ENCODE measurements at regions not wholly inside any gene's neighbourhood (a gene's known extent, or its start where the extent isn't known, plus 50 kb on each side); places are given as distances from the start of the nearest gene placed in this dataset.

DNA sequence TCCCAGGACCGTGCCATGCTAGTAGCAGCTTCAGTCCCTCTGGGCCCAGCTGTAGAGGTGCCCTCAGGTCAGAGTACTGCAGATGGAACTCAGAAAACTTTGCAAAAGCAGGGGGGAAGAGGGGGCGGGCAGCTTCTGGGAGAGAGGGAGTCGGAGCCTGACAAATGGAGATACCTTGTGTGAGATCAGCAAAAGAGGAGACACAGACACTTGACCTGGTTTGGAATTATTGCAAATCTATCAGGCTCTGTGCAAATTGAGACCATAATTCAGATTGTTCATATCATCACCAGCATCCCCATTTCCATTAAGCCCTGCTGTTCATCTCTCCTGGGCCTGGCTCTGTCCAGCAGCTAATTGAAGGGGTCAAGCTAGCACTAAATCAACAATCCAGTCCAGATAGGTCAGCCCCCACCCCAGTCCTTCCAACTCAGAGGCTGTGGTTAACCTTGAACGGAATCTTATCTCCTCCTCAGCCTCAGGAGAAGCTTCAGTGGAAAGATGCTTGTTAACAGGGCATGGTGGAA, 292.6 kb upstream of the PLET1 start:
- no peak for ATAC-seq
- DNase-seq (ENCODE audit: missing footprints) = no peak
- intact Hi-C loops (cut with DNase I) = no loop called here

DNA sequence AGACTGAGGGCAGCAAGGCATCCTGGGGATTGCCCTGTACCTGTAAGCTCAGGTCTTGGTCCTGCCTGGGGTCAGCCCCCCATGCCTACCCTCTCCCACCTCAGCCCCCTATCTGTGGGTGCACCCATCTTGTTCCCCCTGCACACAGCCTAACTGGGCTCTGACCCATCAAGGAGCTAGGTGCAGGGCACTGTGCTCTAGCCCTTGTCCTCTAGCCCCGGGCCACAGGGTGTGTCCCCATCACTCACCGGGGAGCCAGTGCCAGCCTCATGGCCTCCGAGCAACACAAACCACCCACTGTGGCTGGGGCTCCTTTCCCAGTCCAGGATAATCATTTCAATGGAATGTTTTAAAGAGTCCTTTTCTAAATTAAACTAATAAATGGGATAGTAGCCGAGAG, 293.9 kb upstream of the PLET1 start:
- DNase-seq (ENCODE audit: missing footprints) (no peak), ATAC-seq (no peak)
- intact Hi-C loops (cut with DNase I) = no loop called here

DNA sequence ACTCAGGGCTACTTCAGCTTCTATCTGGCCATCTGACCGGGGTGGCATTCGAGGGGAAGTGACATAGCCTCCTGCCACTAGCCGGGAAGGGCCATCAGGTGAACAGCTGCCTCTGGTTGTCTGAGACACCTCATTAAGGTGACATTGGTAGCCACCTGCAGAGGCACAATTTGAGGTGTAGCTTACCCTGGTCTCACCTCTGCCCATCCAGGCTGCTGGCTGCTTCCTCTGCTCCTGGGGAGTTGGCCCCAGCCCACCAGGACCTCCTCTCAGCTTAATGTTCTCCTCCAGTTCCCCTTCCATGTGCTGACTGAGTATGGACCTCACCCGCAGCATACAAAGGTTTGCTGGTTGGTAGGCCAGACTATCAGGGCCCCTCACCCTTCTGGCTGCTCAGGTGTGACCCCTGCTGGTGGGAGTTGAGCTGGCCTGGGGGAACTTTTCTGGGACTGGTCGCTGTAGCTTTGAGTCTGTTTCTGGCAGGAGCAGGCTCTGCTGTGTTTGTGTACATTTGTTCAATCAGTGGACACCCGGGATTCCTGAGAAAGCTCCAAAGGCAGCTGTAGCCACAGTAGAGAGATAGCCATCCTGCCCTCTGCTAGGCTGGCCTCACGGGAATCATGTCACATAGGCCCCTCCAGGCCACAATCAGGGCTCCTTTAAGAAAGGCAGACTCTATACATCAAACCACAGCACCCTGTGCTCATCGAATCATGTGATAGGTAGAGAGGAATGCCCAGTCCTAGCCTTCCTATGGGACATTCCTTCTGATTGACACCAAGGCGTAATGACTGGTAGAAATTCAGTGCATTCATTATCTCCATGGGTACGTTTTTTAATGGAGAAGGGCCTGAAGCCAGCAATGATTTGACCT, 295.1 kb upstream of the PLET1 start:
- intact Hi-C loops (cut with DNase I) = loop anchor here (1.0 kb wide), 1 partner anchor 266 kb away; no protein-coding TSS in a partner anchor
- DNase-seq (ENCODE audit: missing footprints) = peak; percentile 39
- ATAC-seq = peak; percentile 72

DNA sequence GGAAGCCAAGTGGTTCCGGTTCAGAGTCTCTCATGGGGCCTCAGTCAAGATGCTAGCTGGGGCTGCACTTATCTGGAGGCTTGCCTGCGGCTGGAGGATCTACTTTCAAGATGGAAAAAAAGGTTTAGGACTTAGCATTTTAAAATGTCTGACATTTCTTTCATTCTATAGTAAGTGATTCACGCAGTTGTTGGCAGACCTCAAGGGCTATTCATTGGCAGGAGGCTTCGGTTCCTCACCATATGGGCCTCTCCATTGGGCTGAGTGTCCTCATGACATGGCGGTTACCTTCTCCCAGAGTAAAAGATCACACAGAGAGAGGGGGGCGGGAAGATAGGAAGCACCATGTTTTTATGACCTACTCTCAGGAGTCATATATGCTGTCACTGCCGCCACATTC, 298.0 kb upstream of the PLET1 start:
- ATAC-seq (no peak), DNase-seq (ENCODE audit: missing footprints) (no peak)
- intact Hi-C loops (cut with DNase I) = no loop called here

DNA sequence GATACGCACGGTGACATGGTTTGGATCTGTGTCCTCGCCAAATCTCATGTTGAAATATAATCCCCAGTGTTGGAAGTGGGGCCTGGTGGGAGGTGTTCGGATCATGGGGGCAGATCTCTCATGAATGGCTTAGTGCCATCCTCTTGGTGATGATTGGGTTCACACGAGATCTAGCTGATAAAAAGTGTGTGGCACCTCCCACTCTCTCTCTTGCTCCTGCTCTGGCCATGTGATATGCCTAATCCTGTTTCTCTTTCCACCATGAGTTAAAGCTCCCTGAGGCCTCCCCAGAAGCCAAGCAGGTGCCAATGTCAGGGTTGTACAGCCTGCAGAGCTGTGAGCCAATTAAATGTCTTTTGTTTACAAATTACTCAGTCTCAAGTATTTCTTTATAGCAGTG, 303.1 kb upstream of the PLET1 start:
- ATAC-seq = peak; percentile 11
- intact Hi-C loops (cut with DNase I) = loop anchor here (1.0 kb wide), 1 partner anchor 273 kb away; no protein-coding TSS in a partner anchor
- no peak for DNase-seq (ENCODE audit: missing footprints)

DNA sequence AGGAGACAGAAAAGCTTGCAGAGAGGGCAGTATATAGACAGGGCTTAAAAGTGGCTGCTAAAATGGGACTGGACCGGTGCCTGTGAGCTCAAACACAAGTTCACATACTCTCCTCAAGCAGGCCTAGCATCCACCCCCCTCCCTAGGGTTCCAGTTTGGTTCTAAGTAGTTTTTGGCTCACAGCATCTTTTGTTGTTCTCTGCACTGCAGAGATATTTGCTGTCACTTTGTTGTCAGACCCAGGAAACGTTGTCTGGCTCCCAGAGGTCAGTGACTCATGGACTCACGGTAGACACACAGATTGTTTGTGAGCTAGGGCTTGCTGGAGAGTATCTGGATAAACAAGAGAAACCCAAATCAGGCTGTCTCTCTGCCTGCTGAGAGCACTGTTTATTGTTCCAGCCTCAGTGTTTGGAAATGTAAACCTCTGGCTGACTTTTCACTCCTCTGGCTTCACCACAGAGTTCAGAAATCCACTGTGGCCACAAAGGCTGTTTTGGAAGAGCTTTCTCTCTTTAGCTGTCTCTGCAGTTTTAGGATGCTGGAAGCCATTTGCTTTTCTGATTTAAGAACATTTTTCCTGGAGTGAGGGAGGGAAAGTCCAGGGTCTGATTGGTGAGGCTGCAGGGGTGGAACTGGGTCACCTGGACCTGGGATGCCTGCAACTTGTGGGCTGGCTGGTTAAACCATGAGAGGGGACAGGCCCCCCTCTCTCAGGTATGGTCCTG, 303.7 kb upstream of the PLET1 start:
- ATAC-seq (peak; percentile 89), DNase-seq (ENCODE audit: missing footprints) (peak; percentile 58)
- intact Hi-C loops (cut with DNase I) = loop anchor here (1.0 kb wide), 1 partner anchor 273 kb away; no protein-coding TSS in a partner anchor

DNA sequence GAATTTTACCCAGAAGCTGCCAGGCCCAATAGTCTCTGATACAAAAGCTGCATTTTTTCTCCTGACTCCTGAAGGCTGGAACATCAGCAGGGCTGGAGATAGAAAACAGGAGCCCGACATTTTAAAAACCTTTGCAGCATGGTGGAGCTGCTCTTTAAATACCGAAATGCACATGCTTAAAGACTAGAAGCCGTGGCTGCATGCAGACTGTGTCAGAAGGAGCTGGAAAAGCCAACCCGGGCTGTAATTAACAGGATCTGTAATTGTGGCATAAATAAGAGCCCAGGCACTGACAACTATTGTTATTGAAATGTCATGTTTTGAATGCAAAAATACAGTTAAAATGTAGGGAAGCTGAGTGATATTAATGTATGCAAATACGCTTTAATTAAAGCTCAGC, 304.9 kb upstream of the PLET1 start:
- intact Hi-C loops (cut with DNase I) = no loop called here
- DNase-seq (ENCODE audit: missing footprints) = no peak
- ATAC-seq = no peak

DNA sequence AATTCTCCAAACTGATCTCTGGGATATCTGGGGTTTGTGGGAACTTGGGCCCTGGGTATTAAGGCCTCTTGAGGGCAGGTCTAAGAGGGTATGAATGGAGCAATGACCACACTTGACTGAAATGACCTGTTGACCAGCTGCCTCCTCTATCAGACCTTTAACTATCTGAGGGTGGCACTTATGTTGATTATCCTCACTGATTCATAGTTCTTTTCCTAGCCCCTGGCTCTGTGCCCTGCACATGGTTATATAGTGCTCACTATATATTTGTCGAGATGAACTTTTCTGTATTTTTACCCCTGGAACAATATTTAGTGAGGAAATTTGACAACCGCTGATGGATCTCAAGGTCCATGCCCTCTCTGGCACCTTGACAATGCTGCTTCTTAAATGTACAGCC, 305.5 kb upstream of the PLET1 start:
- intact Hi-C loops (cut with DNase I) = no loop called here
- DNase-seq (ENCODE audit: missing footprints) = no peak
- ATAC-seq = no peak

DNA sequence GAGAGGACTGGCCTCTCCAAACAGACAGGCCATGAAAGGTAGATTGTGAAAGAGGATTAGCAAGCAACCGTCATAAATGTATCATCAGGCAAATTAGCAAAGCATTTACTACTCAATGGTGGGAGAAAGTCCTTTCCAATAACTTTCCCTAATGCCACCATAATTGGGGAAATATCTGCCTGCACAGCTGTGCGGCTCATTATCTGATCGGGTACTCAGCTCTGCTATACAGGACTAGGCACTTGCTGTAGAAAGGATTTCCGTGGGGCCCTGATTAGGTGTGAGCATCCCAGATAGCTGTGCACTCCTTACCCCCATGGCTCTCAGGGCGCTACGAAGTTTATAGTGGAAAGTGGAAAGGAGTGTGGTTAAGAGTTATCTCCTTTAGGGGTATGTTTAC, 309.7 kb upstream of the PLET1 start:
- intact Hi-C loops (cut with DNase I) = no loop called here
- DNase-seq (ENCODE audit: missing footprints) (no peak), ATAC-seq (no peak)

DNA sequence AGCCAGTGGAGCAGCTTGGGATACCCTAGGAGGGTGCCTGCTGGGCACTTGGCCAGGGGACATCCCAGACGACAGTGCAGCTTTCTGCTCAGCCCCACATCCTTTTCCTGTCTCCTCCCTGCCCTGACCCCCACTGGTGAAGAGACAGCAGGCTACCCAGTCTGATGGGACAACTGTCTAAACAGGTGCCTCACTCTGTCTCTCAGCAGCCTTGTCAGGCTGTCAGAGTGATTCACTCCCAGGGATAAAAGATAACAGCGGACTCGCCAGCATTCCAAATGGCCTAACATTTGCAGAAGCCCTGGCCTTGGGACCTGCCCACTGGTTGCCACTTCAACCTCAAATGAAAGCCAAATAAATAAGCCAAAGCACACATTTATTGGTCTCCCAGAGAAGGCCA, 318.6 kb upstream of the PLET1 start:
- ATAC-seq (peak; percentile 25), DNase-seq (ENCODE audit: missing footprints) (no peak)
- intact Hi-C loops (cut with DNase I) = no loop called here

DNA sequence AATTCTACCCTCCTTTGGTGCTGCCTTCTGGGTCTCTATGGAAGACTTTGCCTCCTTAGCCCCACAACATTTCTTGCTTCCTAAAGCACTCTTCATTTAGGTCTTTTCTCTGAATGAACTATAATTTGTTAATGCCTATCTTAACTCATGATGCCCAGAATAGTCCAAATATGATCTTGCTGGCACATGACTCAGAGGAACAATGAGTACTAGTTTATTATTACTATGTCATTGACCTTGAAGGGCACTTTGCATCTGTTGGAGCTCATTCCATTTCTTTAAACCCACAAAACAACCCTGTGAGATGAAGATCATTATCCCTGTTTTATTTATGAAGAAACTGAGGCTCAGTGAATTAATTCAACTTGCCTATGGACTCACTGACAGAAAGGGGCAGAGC, 320.2 kb upstream of the PLET1 start:
- intact Hi-C loops (cut with DNase I) = loop anchor here (5.0 to 10.0 kb wide), 2 partner anchors 289 to 384 kb away; partner anchors contain the start of gene NCAM1
- no peak for DNase-seq (ENCODE audit: missing footprints)
- ATAC-seq = no peak

DNA sequence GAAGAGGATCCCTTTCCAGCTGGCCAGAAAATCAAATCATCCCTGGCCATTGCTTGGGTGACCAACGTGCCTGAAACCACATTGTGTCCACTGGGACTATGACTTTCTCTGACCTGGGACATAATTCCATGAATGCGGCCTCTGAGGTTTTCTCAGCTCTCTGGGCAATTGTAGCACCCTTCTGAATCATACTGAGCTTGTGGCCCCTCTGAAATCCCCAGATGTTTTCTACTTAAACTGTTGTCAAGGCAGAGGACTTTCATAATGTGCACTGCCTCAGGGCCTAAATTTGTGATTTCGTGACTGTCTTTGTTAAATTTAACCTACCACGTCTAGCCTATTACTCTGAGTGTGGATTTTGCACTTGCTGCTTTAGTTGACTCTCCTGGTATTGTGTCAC, 321.1 kb upstream of the PLET1 start:
- DNase-seq (ENCODE audit: missing footprints) = no peak
- intact Hi-C loops (cut with DNase I) = loop anchor here (5.0 to 10.0 kb wide), 2 partner anchors 289 to 383 kb away; partner anchors contain the start of gene NCAM1
- no peak for ATAC-seq

DNA sequence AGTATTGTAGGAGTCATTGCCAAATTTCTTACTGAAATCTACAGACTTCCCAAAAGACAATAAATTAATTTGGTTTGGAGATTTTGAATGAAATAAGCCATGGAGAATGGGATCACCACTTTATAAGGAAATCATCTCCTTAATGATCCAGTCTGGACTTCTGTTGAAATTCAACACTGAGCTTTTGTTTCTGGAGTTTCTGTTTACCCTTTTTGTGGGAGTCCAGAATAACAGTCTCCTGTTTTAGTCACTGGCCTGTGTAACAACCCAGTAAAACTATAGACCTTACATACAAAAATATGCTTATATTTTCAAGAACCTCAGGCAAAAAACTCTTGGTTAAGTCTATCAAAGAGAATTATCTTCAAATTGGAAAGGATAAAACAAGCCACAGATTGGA, 321.7 kb upstream of the PLET1 start:
- intact Hi-C loops (cut with DNase I) = loop anchor here (5.0 to 10.0 kb wide), 2 partner anchors 290 to 382 kb away; partner anchors contain the start of gene NCAM1
- no peak for ATAC-seq
- DNase-seq (ENCODE audit: missing footprints) = no peak

DNA sequence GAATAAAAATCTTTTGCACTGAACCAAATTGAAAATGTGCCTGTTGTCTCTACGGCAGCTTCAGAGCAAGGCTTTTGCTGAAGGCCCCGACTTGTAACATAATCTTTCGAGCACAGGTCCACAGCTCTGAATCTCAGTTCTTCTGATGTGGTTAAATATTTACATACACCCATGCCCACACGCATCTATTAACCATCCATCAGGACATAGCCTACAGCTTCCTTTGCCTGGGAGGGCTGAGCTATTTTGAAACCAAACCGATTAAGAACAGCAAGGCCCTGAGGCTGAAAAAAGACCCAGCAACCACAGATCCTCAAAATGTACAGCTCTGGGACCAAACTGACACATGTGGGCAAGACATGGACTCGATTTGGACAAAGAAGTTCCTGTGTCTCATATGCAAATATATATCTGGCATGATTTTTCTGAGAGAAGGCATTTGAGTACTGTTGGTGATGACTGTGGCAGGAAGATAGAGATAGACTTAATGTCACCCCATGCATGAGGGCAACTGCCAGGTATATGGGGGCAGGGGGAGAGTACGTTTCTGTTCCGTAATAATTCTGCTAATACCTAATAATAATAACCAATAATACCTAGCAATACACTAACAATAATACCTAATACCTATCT, 322.7 kb upstream of the PLET1 start:
- DNase-seq (ENCODE audit: missing footprints) = no peak
- intact Hi-C loops (cut with DNase I) = loop anchor here (5.0 to 10.0 kb wide), 2 partner anchors 291 to 381 kb away; partner anchors contain the start of gene NCAM1
- no peak for ATAC-seq

DNA sequence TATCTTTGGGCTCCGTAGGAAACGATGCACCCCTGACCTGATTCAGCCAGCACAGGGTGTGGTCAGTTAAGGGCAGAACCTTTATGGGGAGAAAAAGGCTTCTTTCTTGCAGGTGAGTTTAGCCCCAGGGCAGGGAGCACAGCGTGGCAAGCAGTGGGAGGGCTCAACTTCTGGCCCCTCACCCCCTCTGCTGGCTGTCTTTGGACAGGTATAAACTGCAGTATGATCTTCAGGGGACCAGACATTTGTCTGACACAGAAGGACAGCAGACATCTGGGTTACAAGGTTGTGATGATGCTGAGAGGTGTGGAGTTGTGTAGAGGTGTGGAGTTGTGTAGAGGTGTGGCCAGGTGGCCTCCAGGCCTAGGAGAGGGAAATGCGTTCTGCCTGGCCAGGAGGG, 324.0 kb upstream of the PLET1 start:
- ATAC-seq = no peak
- no peak for DNase-seq (ENCODE audit: missing footprints)
- intact Hi-C loops (cut with DNase I) = loop anchor here (5.0 to 10.0 kb wide), 6 partner anchors 68 to 533 kb away; partner anchors contain the start of gene NCAM1

DNA sequence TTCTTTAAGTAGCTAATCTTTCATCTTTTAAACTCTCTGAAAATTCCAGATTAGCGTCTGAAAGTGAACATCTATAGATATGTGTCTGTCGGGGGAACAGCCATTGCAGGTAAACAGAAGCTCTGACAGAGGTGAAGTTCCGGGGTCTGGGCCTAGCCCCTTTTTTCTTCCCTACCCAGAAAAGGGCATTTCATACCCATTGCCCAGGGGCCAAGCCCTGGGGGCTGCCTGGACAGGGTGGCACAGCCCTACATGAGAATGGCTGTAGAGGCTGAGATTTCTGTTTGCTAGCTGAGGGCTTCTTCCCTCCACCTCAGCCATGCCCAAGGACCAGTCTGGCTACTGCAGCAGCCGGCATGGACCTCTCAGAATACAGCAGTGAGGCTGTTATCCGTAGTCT, 327.0 kb upstream of the PLET1 start:
- intact Hi-C loops (cut with DNase I) = loop anchor here (2.0 to 10.0 kb wide), 6 partner anchors 65 to 701 kb away; partner anchors contain the start of gene NCAM1
- DNase-seq (ENCODE audit: missing footprints) (no peak), ATAC-seq (no peak)

DNA sequence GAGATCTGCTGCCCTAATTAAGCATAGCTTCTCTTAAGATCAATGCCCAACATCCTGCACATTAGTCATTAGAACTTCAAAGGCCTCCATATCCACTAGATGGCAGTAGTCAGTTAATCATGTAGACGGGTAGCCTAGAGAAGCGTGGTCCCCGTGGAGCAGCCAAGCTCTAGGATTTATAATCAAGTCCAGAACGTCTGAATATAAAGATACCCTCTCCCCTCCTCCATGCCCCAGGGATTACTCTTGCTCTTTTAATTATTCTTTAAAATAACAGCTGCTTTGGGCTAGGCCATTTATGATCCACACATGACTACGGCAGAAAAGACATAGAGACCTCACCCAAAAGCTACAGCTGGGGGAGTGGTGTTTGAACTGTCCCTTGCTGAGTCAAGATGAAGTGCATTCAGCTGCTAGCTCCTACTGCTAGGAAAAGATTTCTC, 327.6 kb upstream of the PLET1 start:
- DNase-seq (ENCODE audit: missing footprints) = peak; percentile 84
- ATAC-seq = peak; percentile 82
- intact Hi-C loops (cut with DNase I) = loop anchor here (2.0 to 10.0 kb wide), 6 partner anchors 64 to 701 kb away; partner anchors contain the start of gene NCAM1

DNA sequence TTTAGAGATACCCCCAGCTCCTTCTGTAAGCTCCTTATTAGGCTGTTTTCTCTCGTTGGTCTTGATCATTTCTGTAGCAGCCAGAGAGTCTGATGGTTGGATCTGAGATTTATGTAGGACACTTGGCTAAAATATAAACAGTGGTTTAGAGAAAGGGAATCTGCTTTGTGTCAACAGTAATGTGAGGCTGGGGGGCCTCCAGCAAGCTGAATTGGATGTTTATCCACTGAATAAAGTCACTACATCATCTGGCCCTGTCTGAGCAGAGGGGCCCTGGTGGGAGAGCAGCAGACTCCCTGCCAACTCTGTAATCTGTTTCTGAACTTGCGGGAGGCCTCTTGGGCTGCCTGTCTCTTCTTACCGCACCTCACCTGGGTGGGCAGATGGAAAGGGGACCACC, 328.5 kb upstream of the PLET1 start:
- no peak for ATAC-seq

DNA sequence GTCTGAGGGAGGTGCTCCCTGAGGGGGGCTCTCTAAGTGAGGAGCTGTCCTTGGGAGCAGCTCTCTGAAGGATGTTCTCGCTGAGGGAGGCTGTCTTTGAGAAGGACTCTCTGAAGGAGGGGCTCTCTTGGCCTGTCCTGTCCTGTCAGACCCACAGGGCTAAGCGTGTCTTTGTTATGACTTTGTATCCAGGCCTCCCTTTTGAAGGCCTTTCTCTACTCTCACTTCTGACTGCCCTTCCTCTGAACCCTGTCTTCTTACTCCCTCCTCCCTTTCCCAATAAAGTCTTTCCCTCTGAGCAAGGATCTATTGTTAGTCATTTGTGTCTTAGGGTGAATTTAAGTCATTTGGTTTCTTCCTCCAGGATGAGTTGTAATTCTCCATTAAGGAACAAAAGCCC, 330.1 kb upstream of the PLET1 start:
- intact Hi-C loops (cut with DNase I) = no loop called here
- ATAC-seq = no peak

More for the DNA sequence above, 328.5 kb upstream of the PLET1 start:
- no peak for DNase-seq (ENCODE audit: missing footprints)
- intact Hi-C loops (cut with DNase I) = loop anchor here (2.0 to 10.0 kb wide), 6 partner anchors 63 to 700 kb away; partner anchors contain the start of gene NCAM1

More for the DNA sequence above, 330.1 kb upstream of the PLET1 start:
- DNase-seq (ENCODE audit: missing footprints) = no peak

Data from Right ventricle myocardium inferior (tissue), 1 donor.